GM18861 (cell line): ENCODE measurements at regions not wholly inside any gene's neighbourhood (a gene's known extent, or its start where the extent isn't known, plus 50 kb on each side); places are given as distances from the start of the nearest gene placed in this dataset.

Experiments used
- ATAC-seq: cut with Tn5 transposase; IDR thresholded peaks from one replicate; pipeline ENCODE4 v1.9.1; 2021; ENCODE audit not compliant: unreplicated experiment

GRCh38 chr6:41428996-41429421, 93.6 kb downstream of the NCR2 start:
- ATAC-seq = no peak

- no peak for ATAC-seq
Measured at GRCh38 chr6:41429506-41430504, 94.4 kb downstream of the NCR2 start.

- ATAC-seq = no peak
Measured at GRCh38 chr6:41430875-41431274, 95.5 kb downstream of the NCR2 start.

- no peak for ATAC-seq
Measured at GRCh38 chr6:41432280-41432679, 96.9 kb downstream of the NCR2 start.

GRCh38 chr6:41434803-41435481, 99.5 kb downstream of the NCR2 start:
- no peak for ATAC-seq

GRCh38 chr6:41437604-41438003, 102.2 kb downstream of the NCR2 start:
- ATAC-seq = no peak

- ATAC-seq = no peak
Measured at GRCh38 chr6:41438746-41439145, 103.3 kb downstream of the NCR2 start.

- ATAC-seq = peak; percentile 57
Measured at GRCh38 chr6:41439524-41440418, 104.4 kb downstream of the NCR2 start.

- no peak for ATAC-seq
Measured at GRCh38 chr6:41440958-41441357, 105.2 kb upstream of the FOXP4 start.

GRCh38 chr6:41441598-41442351, 104.4 kb upstream of the FOXP4 start:
- ATAC-seq = no peak

- ATAC-seq = no peak
Measured at GRCh38 chr6:41442352-41442672, 103.9 kb upstream of the FOXP4 start.

GRCh38 chr6:41442800-41443501, 103.2 kb upstream of the FOXP4 start:
- no peak for ATAC-seq

GRCh38 chr6:41443616-41444525, 102.3 kb upstream of the FOXP4 start:
- no peak for ATAC-seq

GRCh38 chr6:41445261-41445660, 100.9 kb upstream of the FOXP4 start:
- no peak for ATAC-seq

GRCh38 chr6:41446132-41446531, 100.0 kb upstream of the FOXP4 start:
- ATAC-seq = no peak

- no peak for ATAC-seq
Measured at GRCh38 chr6:41446907-41447545, 99.2 kb upstream of the FOXP4 start.

- ATAC-seq = no peak
Measured at GRCh38 chr6:41448256-41448655, 97.9 kb upstream of the FOXP4 start.
